HepG2 (cell line): ENCODE measurements at regions not wholly inside any gene's neighbourhood (a gene's known extent, or its start where the extent isn't known, plus 50 kb on each side); places are given as distances from the start of the nearest gene placed in this dataset.

Experiments
- ARNT ChIP-seq: fragments of 450-650 bp; IDR thresholded peaks from 2 replicates; pipeline ENCODE4 v1.6.1; 2017
- BRCA1 ChIP-seq: sonication (generic); formaldehyde crosslinking; IDR thresholded peaks from 2 replicates; pipeline ENCODE4 v1.4.0; 2020; ENCODE audit warnings: missing genetic modification reagents
- CREM ChIP-seq, 2 experiments: sonication (generic) in 1 of 2; formaldehyde crosslinking in 1 of 2; IDR thresholded peaks; 2 replicates each; pipeline versions ENCODE4 v1.4.0 to v1.6.1; 2016 to 2020; ENCODE audit warnings: antibody characterized with exemption in 1 of 2, mild to moderate bottlenecking in 1 of 2, missing genetic modification reagents in 1 of 2
- HNF4A ChIP-seq: sonication (generic); formaldehyde crosslinking; IDR thresholded peaks from 2 replicates; pipeline ENCODE4 v1.4.0; 2020; ENCODE audit warnings: missing genetic modification reagents
- KLF6 ChIP-seq: IDR thresholded peaks from 2 replicates; pipeline ENCODE4 v1.8.0; 2016; ENCODE audit warnings: missing biosample characterization, missing genetic modification reagents
- MXD4 ChIP-seq: IDR thresholded peaks from 2 replicates; pipeline ENCODE4 v1.6.1; 2016; ENCODE audit warnings: mild to moderate bottlenecking, missing biosample characterization, missing genetic modification reagents
- NCOA5 ChIP-seq: sonication (generic); formaldehyde crosslinking; IDR thresholded peaks from 2 replicates; pipeline ENCODE4 v1.4.0; 2020; ENCODE audit warnings: missing genetic modification reagents
- RARA ChIP-seq: IDR thresholded peaks from 2 replicates; pipeline ENCODE4 v1.6.1; 2016; ENCODE audit warnings: missing genetic modification reagents, missing compliant biosample characterization
- RFX3 ChIP-seq: IDR thresholded peaks from 2 replicates; pipeline ENCODE4 v1.6.1; 2016; ENCODE audit warnings: missing biosample characterization, missing genetic modification reagents
- SMAD3 ChIP-seq: sonication (generic); formaldehyde crosslinking; IDR thresholded peaks from 2 replicates; pipeline ENCODE4 v1.4.0; 2020; ENCODE audit warnings: missing genetic modification reagents
- SOX5 ChIP-seq: IDR thresholded peaks from 2 replicates; pipeline ENCODE4 v1.6.1; 2016; ENCODE audit warnings: borderline replicate concordance
- ZIK1 ChIP-seq: sonication (generic); formaldehyde crosslinking; IDR thresholded peaks from 2 replicates; pipeline ENCODE4 v1.5.0; 2020; ENCODE audit warnings: mild to moderate bottlenecking, low read depth, missing genetic modification reagents, borderline replicate concordance
- ZNF160 ChIP-seq: sonication (generic); formaldehyde crosslinking; IDR thresholded peaks from 2 replicates; pipeline ENCODE4 v1.8.0; 2022; ENCODE audit warnings: mild to moderate bottlenecking, inconsistent platforms, missing genetic modification reagents
- ZNF660 ChIP-seq: sonication (generic); formaldehyde crosslinking; IDR thresholded peaks from 2 replicates; pipeline ENCODE4 v1.5.1; 2020; ENCODE audit warnings: mild to moderate bottlenecking, low read depth, missing genetic modification reagents, borderline replicate concordance
- ZNF772 ChIP-seq: sonication (generic); formaldehyde crosslinking; IDR thresholded peaks from 2 replicates; pipeline ENCODE4 v1.5.0; 2020; ENCODE audit warnings: mild to moderate bottlenecking, missing genetic modification reagents
- TF ChIP-seq, protein P1 (sequence below): sonication (generic); formaldehyde crosslinking; IDR thresholded peaks from 2 replicates; pipeline ENCODE4 v1.8.0; 2022; ENCODE audit warnings: mild to moderate bottlenecking, missing genetic modification reagents, moderate library complexity
- TF ChIP-seq, protein P2 (sequence below): IDR thresholded peaks from 2 replicates; pipeline ENCODE4 v1.6.1; 2016
- TF ChIP-seq, protein P3 (sequence below): sonication (generic); formaldehyde crosslinking; IDR thresholded peaks from 2 replicates; pipeline ENCODE4 v1.4.0; 2020; ENCODE audit warnings: mild to moderate bottlenecking, missing genetic modification reagents
- TF ChIP-seq, protein P4 (sequence below): IDR thresholded peaks from 2 replicates; pipeline ENCODE4 v1.6.1; 2016; ENCODE audit warnings: missing compliant biosample characterization, missing genetic modification reagents, borderline replicate concordance
- TF ChIP-seq, protein P5 (sequence below): sonication (generic); IDR thresholded peaks from 2 replicates; pipeline ENCODE4 v1.6.1; 2016; ENCODE audit warnings: low read depth, borderline replicate concordance

DNA sequence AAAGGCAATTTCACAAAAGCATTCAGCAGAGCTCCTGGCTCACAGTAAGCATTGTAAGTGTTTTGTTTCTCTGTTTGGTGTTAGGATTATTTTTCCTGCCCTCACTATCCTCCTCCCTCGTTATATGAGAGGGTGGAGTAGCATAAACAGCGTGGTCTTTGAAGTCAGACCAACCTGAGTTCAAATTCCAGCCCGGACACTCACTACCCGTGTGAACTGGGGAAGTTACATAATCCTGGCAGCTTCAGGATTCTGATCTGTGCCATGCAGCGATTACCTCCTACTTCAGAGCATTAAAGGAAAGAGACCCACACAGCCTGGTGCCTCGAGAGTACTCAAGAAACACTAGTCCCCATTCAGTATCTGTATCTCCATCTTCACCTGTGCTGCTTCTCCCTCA is 386.5 kb downstream of the INHBA start (continued):
- TF ChIP-seq, protein P1, sequence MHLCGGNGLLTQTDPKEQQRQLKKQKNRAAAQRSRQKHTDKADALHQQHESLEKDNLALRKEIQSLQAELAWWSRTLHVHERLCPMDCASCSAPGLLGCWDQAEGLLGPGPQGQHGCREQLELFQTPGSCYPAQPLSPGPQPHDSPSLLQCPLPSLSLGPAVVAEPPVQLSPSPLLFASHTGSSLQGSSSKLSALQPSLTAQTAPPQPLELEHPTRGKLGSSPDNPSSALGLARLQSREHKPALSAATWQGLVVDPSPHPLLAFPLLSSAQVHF = no peak
- TF ChIP-seq MXD4 = peak; percentile 51; the same call in 1 of the 2 replicates
- TF ChIP-seq RARA (CRISPR knock-in tag) = peak; percentile 92
- TF ChIP-seq, protein P2, sequence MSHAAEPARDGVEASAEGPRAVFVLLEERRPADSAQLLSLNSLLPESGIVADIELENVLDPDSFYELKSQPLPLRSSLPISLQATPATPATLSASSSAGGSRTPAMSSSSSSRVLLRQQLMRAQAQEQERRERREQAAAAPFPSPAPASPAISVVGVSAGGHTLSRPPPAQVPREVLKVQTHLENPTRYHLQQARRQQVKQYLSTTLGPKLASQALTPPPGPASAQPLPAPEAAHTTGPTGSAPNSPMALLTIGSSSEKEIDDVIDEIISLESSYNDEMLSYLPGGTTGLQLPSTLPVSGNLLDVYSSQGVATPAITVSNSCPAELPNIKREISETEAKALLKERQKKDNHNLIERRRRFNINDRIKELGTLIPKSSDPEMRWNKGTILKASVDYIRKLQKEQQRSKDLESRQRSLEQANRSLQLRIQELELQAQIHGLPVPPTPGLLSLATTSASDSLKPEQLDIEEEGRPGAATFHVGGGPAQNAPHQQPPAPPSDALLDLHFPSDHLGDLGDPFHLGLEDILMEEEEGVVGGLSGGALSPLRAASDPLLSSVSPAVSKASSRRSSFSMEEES (CRISPR knock-in tag) = peak; percentile 58; the same call in 1 of the 2 replicates
- TF ChIP-seq ZNF160 (CRISPR knock-in tag) = no peak
- TF ChIP-seq, protein P3, sequence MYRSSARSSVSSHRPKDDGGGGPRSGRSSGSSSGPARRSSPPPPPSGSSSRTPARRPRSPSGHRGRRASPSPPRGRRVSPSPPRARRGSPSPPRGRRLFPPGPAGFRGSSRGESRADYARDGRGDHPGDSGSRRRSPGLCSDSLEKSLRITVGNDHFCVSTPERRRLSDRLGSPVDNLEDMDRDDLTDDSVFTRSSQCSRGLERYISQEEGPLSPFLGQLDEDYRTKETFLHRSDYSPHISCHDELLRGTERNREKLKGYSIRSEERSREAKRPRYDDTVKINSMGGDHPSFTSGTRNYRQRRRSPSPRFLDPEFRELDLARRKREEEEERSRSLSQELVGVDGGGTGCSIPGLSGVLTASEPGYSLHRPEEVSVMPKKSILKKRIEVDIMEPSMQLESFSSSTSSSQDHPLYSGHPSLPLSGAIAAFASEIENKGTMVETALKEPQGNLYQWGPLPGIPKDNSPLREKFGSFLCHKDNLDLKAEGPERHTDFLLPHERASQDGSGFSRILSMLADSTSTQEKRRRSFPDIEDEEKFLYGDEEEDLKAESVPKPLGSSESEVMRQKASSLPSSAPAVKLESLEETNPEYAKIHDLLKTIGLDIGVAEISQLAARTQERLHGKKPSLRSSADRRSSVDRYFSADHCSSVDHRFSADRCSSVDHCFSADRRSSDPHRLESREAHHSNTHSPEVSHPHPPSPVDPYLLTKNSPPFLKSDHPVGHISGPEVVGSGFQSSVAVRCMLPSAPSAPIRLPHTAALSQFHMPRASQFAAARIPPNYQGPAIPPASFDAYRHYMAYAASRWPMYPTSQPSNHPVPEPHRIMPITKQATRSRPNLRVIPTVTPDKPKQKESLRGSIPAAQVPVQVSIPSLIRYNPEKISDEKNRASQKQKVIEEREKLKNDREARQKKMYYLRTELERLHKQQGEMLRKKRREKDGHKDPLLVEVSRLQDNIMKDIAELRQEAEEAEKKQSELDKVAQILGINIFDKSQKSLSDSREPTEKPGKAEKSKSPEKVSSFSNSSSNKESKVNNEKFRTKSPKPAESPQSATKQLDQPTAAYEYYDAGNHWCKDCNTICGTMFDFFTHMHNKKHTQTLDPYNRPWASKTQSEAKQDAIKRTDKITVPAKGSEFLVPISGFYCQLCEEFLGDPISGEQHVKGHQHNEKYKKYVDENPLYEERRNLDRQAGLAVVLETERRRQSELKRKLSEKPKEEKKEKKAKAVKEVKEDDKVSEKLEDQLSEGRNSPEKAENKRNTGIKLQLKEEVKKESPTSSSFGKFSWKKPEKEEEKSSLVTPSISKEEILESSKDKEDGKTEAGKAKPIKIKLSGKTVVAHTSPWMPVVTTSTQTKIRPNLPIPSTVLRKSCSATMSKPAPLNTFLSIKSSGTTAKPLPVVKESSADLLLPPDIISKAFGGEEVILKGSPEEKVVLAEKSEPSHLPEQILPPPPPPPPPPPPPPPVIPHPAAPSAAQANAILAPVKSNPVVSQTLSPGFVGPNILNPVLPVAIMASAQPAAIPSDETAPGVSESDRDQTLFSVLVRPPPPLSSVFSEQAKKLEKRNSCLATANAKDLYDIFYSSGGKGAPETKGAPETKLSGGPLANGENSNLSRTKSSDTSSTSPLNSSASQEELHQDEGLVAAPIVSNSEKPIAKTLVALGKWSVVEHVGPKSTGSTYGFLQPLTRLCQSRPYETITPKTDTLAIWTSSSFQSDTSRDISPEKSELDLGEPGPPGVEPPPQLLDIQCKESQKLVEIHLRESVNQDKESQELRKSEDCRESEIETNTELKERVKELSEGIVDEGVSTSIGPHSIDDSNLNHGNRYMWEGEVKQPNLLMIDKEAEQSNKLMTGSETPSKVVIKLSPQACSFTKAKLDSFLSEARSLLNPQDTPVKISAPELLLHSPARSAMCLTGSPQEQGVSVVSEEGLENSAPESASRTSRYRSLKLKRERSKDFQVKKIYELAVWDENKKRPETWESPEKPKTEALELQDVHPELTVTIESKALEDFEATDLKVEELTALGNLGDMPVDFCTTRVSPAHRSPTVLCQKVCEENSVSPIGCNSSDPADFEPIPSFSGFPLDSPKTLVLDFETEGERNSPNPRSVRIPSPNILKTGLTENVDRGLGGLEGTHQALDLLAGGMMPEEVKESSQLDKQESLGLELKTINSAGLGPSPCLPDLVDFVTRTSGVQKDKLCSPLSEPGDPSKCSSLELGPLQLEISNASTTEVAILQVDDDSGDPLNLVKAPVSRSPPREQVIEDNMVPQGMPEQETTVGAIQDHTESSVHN (CRISPR knock-in tag) = no peak
- TF ChIP-seq, protein P4, sequence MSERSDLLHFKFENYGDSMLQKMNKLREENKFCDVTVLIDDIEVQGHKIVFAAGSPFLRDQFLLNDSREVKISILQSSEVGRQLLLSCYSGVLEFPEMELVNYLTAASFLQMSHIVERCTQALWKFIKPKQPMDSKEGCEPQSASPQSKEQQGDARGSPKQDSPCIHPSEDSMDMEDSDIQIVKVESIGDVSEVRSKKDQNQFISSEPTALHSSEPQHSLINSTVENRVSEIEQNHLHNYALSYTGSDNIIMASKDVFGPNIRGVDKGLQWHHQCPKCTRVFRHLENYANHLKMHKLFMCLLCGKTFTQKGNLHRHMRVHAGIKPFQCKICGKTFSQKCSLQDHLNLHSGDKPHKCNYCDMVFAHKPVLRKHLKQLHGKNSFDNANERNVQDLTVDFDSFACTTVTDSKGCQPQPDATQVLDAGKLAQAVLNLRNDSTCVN (CRISPR knock-in tag) = peak; percentile 55; the same call in 1 of the 2 replicates
- no peak for TF ChIP-seq ZIK1 (CRISPR knock-in tag)
- TF ChIP-seq CREM (IDR thresholded peaks at IDR 0.05) = peak; percentile 56; the same call in 1 of the 2 replicates
- TF ChIP-seq CREM (CRISPR knock-in tag; IDR thresholded peaks at IDR 0.05) = no peak
- TF ChIP-seq, protein P5, sequence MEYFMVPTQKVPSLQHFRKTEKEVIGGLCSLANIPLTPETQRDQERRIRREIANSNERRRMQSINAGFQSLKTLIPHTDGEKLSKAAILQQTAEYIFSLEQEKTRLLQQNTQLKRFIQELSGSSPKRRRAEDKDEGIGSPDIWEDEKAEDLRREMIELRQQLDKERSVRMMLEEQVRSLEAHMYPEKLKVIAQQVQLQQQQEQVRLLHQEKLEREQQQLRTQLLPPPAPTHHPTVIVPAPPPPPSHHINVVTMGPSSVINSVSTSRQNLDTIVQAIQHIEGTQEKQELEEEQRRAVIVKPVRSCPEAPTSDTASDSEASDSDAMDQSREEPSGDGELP = 0 out of 2 replicates have a peak, but pooled peaks have one; percentile 10
- peak; percentile 86 for TF ChIP-seq SOX5 (CRISPR knock-in tag)
- no peak for TF ChIP-seq ZNF772
- no peak for TF ChIP-seq RFX3
- no peak for TF ChIP-seq NCOA5 (CRISPR knock-in tag)
- peak; percentile 43; the same call in 1 of the 2 replicates for TF ChIP-seq KLF6 (CRISPR knock-in tag)
- TF ChIP-seq BRCA1 (CRISPR knock-in tag) = no peak
- TF ChIP-seq ZNF660 (CRISPR knock-in tag) = no peak
- TF ChIP-seq SMAD3 = 0 out of 2 replicates have a peak, but pooled peaks have one; percentile 70
- no peak for TF ChIP-seq ARNT
- peak; percentile 97 for TF ChIP-seq HNF4A
